D721Med (cell line): ENCODE measurements at regions not wholly inside any gene's neighbourhood (a gene's known extent, or its start where the extent isn't known, plus 50 kb on each side); places are given as distances from the start of the nearest gene placed in this dataset.

Experiments
- DNase-seq: peaks from one replicate; pipeline ENCODE4 v3.0.0; 2011; ENCODE audit warnings: low spot score; ENCODE audit not compliant: insufficient read length
- FAIRE-seq: peaks from 2 replicates; lab custom pipeline; 2011; peaks lifted over from hg19 to GRCh38; lab: Jason Lieb, UNC
- CTCF ChIP-seq: IDR thresholded peaks from 2 replicates; pipeline ENCODE4 v1.5.1; 2012; ENCODE audit warnings: mild to moderate bottlenecking, control low read depth; ENCODE audit not compliant: insufficient read depth; ENCODE audit errors: missing control alignments

- no peak for TF ChIP-seq CTCF
- DNase-seq (no peak), FAIRE-seq (no peak)
Observed at GRCh38 chr13:82259284-82259683, 1623.0 kb downstream of the SLITRK1 start.

GRCh38 chr13:82257790-82258507 lies 1624.3 kb downstream of the SLITRK1 start:
- FAIRE-seq (no peak), DNase-seq (no peak)
- TF ChIP-seq CTCF, result no peak

GRCh38 chr13:82248762-82249161 lies 1633.5 kb downstream of the SLITRK1 start:
- no peak for TF ChIP-seq CTCF
- no peak for DNase-seq
- no peak for FAIRE-seq

- FAIRE-seq (no peak), DNase-seq (no peak)
- no peak for TF ChIP-seq CTCF
Observed at GRCh38 chr13:82245860-82246259, 1636.4 kb downstream of the SLITRK1 start.

GRCh38 chr13:82224806-82225205 lies 1657.5 kb downstream of the SLITRK1 start:
- FAIRE-seq (no peak), DNase-seq (no peak)
- TF ChIP-seq CTCF, result no peak

GRCh38 chr13:82221621-82222020 lies 1660.7 kb downstream of the SLITRK1 start:
- FAIRE-seq (no peak), DNase-seq (no peak)
- no peak for TF ChIP-seq CTCF

- DNase-seq (no peak), FAIRE-seq (no peak)
- no peak for TF ChIP-seq CTCF
Observed at GRCh38 chr13:82220641-82221040, 1661.6 kb downstream of the SLITRK1 start.
